Keratinocyte (primary cell): ENCODE measurements at regions not wholly inside any gene's neighbourhood (a gene's known extent, or its start where the extent isn't known, plus 50 kb on each side); places are given as distances from the start of the nearest gene placed in this dataset.

ENCODE experiments used
- DNase-seq: peaks from one replicate; pipeline ENCODE4 v3.0.0-alpha.2; 2011; ENCODE audit warnings: low read depth, missing footprints, low spot score
- FAIRE-seq: peaks from 2 replicates; lab custom pipeline; 2011; peaks lifted over from hg19 to GRCh38; lab: Jason Lieb, UNC
- H2AFZ ChIP-seq: 2 replicates; pipeline ENCODE4 v1.6.0; 2012; ENCODE audit warnings: low read length, control low read depth, inconsistent platforms; ENCODE audit not compliant: control insufficient read depth
- H3K27ac ChIP-seq: 2 replicates; pipeline ENCODE4 v1.5.1; 2011; ENCODE audit warnings: low read length; ENCODE audit not compliant: control insufficient read depth, insufficient read depth
- H3K27me3 ChIP-seq: 3 replicates; pipeline ENCODE4 v1.6.0; 2011; ENCODE audit warnings: low read length; ENCODE audit not compliant: control insufficient read depth, insufficient read depth; ENCODE audit errors: extremely low read depth
- H3K36me3 ChIP-seq, 2 experiments: 2 replicates in 1 of 2; 3 replicates in 1 of 2; pipeline ENCODE4 v1.5.1; 2011; ENCODE audit warnings: low read length in 2 of 2, mild to moderate bottlenecking in 1 of 2; ENCODE audit not compliant: control insufficient read depth in 2 of 2, insufficient read depth in 2 of 2; ENCODE audit errors: extremely low read depth in 1 of 2
- H3K4me1 ChIP-seq: 3 replicates; pipeline ENCODE4 v1.5.1; 2011; ENCODE audit warnings: low read length; ENCODE audit not compliant: control insufficient read depth, insufficient read depth; ENCODE audit errors: extremely low read depth
- H3K4me2 ChIP-seq: 3 replicates; pipeline ENCODE4 v1.6.0; 2011; ENCODE audit warnings: low read depth, low read length; ENCODE audit not compliant: control insufficient read depth, insufficient read depth; ENCODE audit errors: extremely low read depth
- H3K4me3 ChIP-seq, 3 experiments: fragments of 200-600 bp in 1 of 3; sonication (generic) in 1 of 3; 2 replicates in 2 of 3; 3 replicates in 1 of 3; pipeline ENCODE4 v1.5.1; 2011 to 2016; ENCODE audit warnings: low read length in 3 of 3, mild to moderate bottlenecking in 3 of 3, control low read depth in 2 of 3, inconsistent platforms in 1 of 3, low read depth in 1 of 3, mixed read lengths in 1 of 3, mixed run types in 1 of 3, moderate library complexity in 1 of 3; ENCODE audit not compliant: control insufficient read depth in 2 of 3, insufficient read depth in 2 of 3; ENCODE audit errors: extremely low read depth in 1 of 3
- H3K79me2 ChIP-seq: 2 replicates; pipeline ENCODE4 v1.6.0; 2012; ENCODE audit warnings: low read length; ENCODE audit not compliant: control insufficient read depth, insufficient read depth
- H3K9ac ChIP-seq: 3 replicates; pipeline ENCODE4 v1.6.0; 2011; ENCODE audit warnings: low read length; ENCODE audit not compliant: control insufficient read depth, insufficient read depth; ENCODE audit errors: extremely low read depth
- H3K9me1 ChIP-seq: 3 replicates; pipeline ENCODE4 v1.6.0; 2011; ENCODE audit warnings: low read length; ENCODE audit not compliant: control insufficient read depth, insufficient read depth; ENCODE audit errors: extremely low read depth
- H3K9me3 ChIP-seq: 2 replicates; pipeline ENCODE4 v1.5.1; 2012; ENCODE audit warnings: low read depth, low read length; ENCODE audit not compliant: control insufficient read depth
- H4K20me1 ChIP-seq: 3 replicates; pipeline ENCODE4 v1.6.0; 2011; ENCODE audit warnings: low read length; ENCODE audit not compliant: control insufficient read depth, insufficient read depth; ENCODE audit errors: extremely low read depth
- CTCF ChIP-seq, 3 experiments: IDR thresholded peaks in 1 of 3; conservative IDR thresholded peaks in 1 of 3; optimal IDR thresholded peaks in 1 of 3; 2 replicates in 2 of 3; 3 replicates in 1 of 3; pipeline versions ENCODE3 to v1.5.1; 2011; ENCODE audit warnings: low read length in 3 of 3, mild to moderate bottlenecking in 3 of 3, moderate library complexity in 2 of 3, control low read depth in 1 of 3, inconsistent platforms in 1 of 3; ENCODE audit not compliant: insufficient read depth in 2 of 3; ENCODE audit errors: extremely low read depth in 1 of 3
- EZH2 ChIP-seq: IDR thresholded peaks from one replicate; pipeline ENCODE4 v1.6.1; 2012; ENCODE audit warnings: inconsistent platforms, mild to moderate bottlenecking, low read length, moderate library complexity
- dilution Hi-C: fragments of 300-500 bp; cut with MboI; formaldehyde crosslinking; loops from one replicate; pipeline ENCODE4 v1.7.0; 2020; ENCODE audit warnings: low sequenced_read_pairs; ENCODE audit not compliant: extremely low pct_ligation_motif_present

- Histone ChIP-seq H3K9ac (no peak overlapping the region), H2AFZ (peak overlapping the region; percentile 81), H3K9me3 (no peaks in the 10 kb centered on the region), H3K27ac (no peak overlapping the region), H3K9me1 (no peaks in the 10 kb centered on the region), H3K4me3 (no peak overlapping the region), H3K36me3 (no peaks in the 10 kb centered on the region), H3K4me1 (peaks cover 6% of the 10 kb centered on the region), H4K20me1 (no peaks in the 10 kb centered on the region), H3K27me3 (no peaks in the 10 kb centered on the region), H3K4me2 (no peak overlapping the region), H3K79me2 (no peaks in the 10 kb centered on the region)
- no peak for DNase-seq
- dilution Hi-C loops = no loop called here
- TF ChIP-seq EZH2 (no peak), CTCF (optimal IDR thresholded peaks at IDR 0.05 in 1 of 3, IDR thresholded peaks at IDR 0.05 in 1 of 3, conservative IDR thresholded peaks at IDR 0.05 in 1 of 3; ENCODE audit: extremely low read depth in 1 of 3, insufficient read depth in 2 of 3, low read length in 3 of 3) (no peak)
- FAIRE-seq = peak; percentile 51
These were observed 598.4 kb downstream of the FBXO15 start for GRCh38 chr18:73549236-73549635.

- no peak for DNase-seq
- H3K27ac ChIP-seq = no peak overlapping the region
These were observed 602.2 kb downstream of the FBXO15 start for GRCh38 chr18:73545472-73545871.

More at GRCh38 chr18:73545472-73545871, 602.2 kb downstream of the FBXO15 start:
- Histone ChIP-seq H3K27me3 (no peaks in the 10 kb centered on the region), H3K4me1 (peaks cover 6% of the 10 kb centered on the region), H3K79me2 (no peaks in the 10 kb centered on the region), H3K9me1 (no peaks in the 10 kb centered on the region), H3K9ac (no peak overlapping the region), H3K36me3 (no peaks in the 10 kb centered on the region), H2AFZ (no peak overlapping the region), H3K9me3 (no peaks in the 10 kb centered on the region), H4K20me1 (no peaks in the 10 kb centered on the region), H3K4me2 (no peak overlapping the region), H3K4me3 (no peak overlapping the region)
- no peak for FAIRE-seq
- dilution Hi-C loops = no loop called here
- TF ChIP-seq CTCF (optimal IDR thresholded peaks at IDR 0.05 in 1 of 3, IDR thresholded peaks at IDR 0.05 in 1 of 3, conservative IDR thresholded peaks at IDR 0.05 in 1 of 3; ENCODE audit: extremely low read depth in 1 of 3, insufficient read depth in 2 of 3, low read length in 3 of 3) = no peak
- no peak for TF ChIP-seq EZH2
